Prostate gland (tissue), 2 donors: ENCODE measurements at regions not wholly inside any gene's neighbourhood (a gene's known extent, or its start where the extent isn't known, plus 50 kb on each side); places are given as distances from the start of the nearest gene placed in this dataset.

Experiments
- POLR2A ChIP-seq: fragments of 450-650 bp; IDR thresholded peaks from one replicate; pipeline ENCODE4 v1.6.1; 2016; ENCODE audit warnings: antibody characterized with exemption, mild to moderate bottlenecking
- POLR2AphosphoS5 ChIP-seq: sonication (generic); formaldehyde crosslinking; IDR thresholded peaks from one replicate; pipeline ENCODE4 v1.6.1; 2017; ENCODE audit warnings: antibody characterized with exemption
- TF ChIP-seq, protein P1 (sequence below), 4 experiments: fragments of 200-600 bp in 2 of 4; fragments of 450-650 bp in 2 of 4; sonication (generic) in 2 of 4; IDR thresholded peaks; 1 replicate in 3 of 4; 2 replicates in 1 of 4; pipeline ENCODE4 v1.5.1; 2016 to 2019; ENCODE audit warnings: antibody characterized with exemption in 4 of 4, mild to moderate bottlenecking in 2 of 4, moderate library complexity in 2 of 4

DNA sequence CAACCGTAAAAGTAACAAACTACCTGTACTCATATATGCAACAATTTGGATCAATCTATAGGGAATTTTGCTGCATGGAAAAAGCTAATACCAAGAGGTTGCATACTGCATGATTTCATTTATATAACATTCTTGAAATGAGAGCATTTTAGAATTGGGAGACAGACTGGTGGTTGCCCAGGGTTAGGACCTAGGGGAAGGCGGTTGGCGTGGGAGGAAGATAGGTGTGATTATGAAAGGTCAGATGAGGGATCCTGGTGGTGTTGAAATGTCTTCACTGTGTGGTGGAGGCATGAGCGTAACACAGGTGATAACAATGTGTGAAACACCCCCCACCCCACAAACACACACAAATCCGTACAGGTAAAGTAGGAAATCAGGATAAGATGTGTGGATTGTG, 176.6 kb upstream of the ZBED5 start:
- TF ChIP-seq, protein P1, sequence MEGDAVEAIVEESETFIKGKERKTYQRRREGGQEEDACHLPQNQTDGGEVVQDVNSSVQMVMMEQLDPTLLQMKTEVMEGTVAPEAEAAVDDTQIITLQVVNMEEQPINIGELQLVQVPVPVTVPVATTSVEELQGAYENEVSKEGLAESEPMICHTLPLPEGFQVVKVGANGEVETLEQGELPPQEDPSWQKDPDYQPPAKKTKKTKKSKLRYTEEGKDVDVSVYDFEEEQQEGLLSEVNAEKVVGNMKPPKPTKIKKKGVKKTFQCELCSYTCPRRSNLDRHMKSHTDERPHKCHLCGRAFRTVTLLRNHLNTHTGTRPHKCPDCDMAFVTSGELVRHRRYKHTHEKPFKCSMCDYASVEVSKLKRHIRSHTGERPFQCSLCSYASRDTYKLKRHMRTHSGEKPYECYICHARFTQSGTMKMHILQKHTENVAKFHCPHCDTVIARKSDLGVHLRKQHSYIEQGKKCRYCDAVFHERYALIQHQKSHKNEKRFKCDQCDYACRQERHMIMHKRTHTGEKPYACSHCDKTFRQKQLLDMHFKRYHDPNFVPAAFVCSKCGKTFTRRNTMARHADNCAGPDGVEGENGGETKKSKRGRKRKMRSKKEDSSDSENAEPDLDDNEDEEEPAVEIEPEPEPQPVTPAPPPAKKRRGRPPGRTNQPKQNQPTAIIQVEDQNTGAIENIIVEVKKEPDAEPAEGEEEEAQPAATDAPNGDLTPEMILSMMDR (IDR thresholded peaks at IDR 0.05): no peak
- TF ChIP-seq POLR2AphosphoS5: no peak
- TF ChIP-seq POLR2A: no peak
